HG03354 (cell line): ENCODE measurements at regions not wholly inside any gene's neighbourhood (a gene's known extent, or its start where the extent isn't known, plus 50 kb on each side); places are given as distances from the start of the nearest gene placed in this dataset.

Experiments
- ATAC-seq: cut with Tn5 transposase; IDR thresholded peaks from one replicate; pipeline ENCODE4 v1.9.1; 2021; ENCODE audit warnings: mild to moderate bottlenecking; ENCODE audit not compliant: unreplicated experiment, poor library complexity, severe bottlenecking

DNA sequence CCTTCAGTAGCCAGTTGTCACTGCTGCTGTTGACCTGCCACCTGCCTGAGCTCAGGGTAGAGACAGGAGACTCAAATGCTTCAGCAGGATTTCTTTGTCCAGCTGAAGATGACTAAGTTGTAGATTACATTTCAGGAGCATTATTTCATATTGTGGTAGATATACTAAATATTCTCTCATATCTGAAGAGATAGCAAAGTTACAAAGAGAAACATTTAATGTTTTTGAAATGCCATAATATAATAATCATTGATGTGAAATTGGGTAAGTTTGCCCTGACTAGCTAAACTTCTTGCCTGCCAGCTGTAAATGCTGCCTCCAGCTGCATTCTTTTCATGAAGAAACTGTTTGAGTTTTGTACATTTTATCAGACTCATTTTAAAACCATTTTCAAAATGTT is 247.6 kb upstream of the CNKSR2 start:
- no peak for ATAC-seq

DNA sequence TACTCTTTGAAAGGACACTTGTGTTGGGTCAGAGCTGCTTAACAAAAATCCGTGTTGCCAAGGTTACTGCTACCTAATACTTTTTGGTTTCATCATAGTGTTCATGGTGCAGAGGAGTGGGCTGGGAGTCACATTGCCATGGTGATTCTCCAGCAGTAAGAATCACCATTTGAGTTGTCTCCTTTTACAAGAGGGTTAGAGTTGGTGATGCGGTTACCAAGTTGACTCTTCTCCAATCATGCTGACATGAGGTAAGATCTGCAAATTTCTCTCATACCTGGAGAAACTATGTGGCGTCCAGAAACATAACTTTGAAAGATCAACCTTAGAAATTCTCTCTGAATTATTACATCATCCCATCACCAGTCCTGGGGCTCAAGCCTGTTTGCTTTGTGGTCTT is 242.9 kb upstream of the CNKSR2 start:
- no peak for ATAC-seq

DNA sequence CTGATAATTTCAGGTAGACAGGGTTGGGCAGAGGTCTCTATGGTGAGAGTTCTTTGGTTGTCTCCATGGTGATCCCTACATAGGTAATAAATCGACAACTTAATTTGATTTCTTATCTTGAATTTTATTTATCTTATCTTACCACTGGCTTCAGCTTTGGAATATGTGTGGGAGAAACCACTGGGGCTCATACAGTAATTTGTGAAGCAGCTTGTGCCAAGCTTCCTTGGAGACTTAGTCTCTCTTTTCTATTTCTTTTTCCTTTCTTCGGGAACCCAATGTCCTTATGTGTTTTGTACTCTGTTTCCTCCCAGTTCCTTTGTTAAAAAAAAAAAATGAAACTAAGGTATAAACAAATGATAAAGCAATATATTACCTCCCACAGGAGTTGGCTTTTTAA is 242.4 kb upstream of the CNKSR2 start:
- ATAC-seq = no peak

GRCh38 chrX:21132686-21133393 is 241.4 kb upstream of the CNKSR2 start:
- no peak for ATAC-seq

GRCh38 chrX:21150208-21150607 is 224.0 kb upstream of the CNKSR2 start:
- no peak for ATAC-seq

DNA sequence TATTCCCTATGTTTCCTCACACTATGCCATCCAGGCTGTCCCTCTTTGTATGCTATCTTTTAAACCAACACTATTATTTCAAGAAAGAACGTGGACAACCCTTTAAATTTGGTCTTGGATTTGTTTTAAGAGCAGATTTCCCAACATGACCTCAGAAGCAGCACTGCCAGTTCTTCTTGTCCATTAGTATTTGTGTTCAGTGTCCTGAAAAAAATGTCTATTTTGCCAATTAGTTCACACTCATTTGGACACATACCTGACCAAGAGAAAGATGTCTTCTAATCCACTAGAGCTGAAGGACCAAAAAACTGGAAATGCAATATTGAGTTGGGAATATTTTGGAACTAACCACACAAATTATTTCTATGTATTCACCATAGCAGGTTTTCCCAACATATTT is 223.2 kb upstream of the CNKSR2 start:
- ATAC-seq = no peak

DNA sequence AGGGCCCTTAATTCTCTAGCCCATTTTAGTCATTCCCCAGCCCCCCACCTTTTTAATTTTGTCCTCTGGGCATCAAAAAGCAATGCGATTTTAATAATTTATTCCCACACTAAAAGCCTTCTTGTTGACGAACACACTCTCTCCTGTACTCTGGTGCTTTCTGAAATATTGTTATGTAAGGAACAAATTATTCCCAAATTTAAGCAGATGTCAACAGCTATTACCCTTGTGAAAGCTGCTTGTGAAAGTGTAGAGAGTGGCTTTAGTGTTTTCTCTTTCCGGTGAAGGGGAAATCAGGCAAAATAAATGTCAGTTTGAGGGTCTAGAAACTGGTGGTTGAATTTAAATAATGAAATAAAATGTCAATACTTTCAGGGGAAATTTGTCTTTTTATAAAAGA is 221.2 kb upstream of the CNKSR2 start:
- no peak for ATAC-seq

GRCh38 chrX:21153503-21153902 is 220.7 kb upstream of the CNKSR2 start:
- no peak for ATAC-seq

- ATAC-seq = no peak
These were observed 218.3 kb upstream of the CNKSR2 start for GRCh38 chrX:21155916-21156315.

DNA sequence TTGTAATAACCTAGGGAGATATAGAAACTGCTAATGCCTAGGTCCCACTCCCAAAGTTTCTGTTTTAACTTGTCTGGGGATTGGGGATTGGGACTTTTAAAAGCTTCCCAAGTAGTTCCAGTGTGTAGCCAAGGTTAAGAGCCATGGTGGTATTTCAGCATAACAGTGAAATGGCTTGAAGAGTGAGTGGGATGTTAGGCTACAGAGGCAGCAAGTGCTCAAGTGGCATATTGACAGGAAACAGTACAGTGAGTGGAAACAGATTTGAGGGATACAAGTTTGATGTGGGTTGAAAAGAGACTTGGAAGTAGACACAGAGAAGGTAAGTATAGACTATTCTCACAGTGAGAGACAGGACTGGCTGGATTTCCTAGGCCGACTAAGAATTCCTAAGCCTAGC is 217.6 kb upstream of the CNKSR2 start:
- ATAC-seq = no peak

DNA sequence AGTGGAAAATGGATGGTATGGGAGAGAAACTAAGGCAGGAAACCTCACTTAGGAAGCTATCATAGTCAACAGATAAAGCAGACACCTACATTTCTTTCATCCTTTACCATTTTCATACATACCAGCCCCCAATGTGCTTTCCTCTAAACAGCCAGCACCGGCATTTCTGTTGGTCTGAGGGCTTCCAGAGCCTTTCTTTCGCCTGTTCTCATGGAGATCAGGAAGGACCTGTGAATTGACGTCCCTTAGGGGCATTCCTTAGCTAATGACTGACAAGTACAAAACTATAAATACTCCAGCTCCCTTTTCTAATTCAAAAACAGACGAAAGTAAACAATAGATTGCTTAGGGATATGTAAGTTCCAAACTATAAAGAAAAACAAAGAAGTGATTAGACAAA is 215.5 kb upstream of the CNKSR2 start:
- ATAC-seq = no peak

DNA sequence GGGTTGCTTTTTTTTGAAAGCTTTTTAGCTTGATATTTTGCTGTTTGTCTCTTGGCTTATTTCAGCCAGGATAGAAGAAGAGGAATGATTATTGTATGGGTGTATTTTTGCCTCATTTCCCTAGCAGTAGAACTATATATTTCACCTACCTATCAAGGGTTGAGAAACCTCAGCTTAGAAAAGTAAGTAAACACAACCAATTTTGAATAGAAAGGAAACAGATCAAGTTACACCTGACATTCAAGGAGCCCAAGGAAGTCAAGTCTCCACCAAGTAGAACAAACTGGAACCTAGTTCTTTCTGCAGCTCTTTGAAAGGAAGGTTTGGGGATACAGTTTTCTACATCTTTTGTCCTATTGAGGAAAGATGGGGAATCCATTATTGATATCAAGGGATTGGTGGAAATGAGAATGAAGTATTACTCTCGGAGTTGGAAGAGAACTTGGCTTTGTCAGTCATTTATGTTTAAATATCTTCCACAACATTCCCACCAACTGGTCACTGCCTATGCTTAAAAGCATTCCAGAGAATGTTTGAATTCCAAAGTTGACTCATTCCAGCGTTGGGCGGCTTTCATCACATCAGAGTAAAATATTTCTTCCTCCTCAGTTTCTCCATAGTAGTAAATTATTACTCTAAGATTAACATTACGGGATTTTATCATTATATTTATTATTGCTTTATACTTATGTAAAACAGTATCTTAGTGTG is 207.8 kb upstream of the CNKSR2 start:
- ATAC-seq = no peak

GRCh38 chrX:21167011-21167410 is 207.2 kb upstream of the CNKSR2 start:
- ATAC-seq = no peak

- no peak for ATAC-seq
These were observed 206.7 kb upstream of the CNKSR2 start for GRCh38 chrX:21167494-21167893.

- ATAC-seq = no peak
These were observed 205.6 kb upstream of the CNKSR2 start for GRCh38 chrX:21168401-21169160.

DNA sequence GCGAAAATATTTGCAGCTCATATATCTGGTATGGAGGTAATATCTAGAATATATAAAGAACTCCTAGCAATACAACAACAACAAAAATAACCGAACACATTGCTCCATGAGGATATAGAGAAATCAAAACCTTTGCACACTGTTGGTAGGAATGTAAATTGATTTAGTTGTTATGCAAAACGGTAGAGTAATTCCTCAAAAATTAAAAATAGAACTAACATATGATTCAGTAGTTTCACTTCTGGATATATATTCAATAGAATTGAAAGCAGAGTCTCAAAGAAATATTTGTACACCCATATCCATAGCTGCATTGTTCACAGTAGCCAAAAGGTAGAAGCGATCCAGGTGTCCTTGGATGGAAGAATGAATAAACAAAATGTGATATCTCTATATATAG is 203.0 kb upstream of the CNKSR2 start:
- no peak for ATAC-seq

- no peak for ATAC-seq
These were observed 199.8 kb upstream of the CNKSR2 start for GRCh38 chrX:21174439-21174838.

GRCh38 chrX:21176921-21177571 is 197.2 kb upstream of the CNKSR2 start:
- ATAC-seq = no peak

GRCh38 chrX:21181232-21181853 is 192.9 kb upstream of the CNKSR2 start:
- no peak for ATAC-seq

DNA sequence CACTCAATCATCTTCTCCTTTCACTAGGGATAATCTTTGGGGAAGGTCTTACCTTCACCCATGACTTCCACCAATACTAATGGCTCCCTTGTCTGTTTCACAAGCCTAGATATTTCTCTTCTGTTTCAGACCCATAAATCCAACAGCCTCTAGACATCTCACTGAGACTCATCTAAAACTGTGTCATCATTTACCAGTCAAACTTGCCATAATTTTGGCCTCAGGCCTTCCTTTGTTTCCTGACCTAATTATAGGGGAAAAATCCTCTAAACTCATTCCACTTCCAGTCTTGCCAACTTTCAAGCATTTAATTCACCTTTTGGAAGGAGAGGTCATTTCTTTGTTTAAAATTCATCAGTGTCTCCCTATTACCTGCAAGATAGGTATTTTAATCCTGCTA is 181.0 kb upstream of the CNKSR2 start:
- no peak for ATAC-seq
